GM12878 (cell line): ENCODE measurements at regions not wholly inside any gene's neighbourhood (a gene's known extent, or its start where the extent isn't known, plus 50 kb on each side); places are given as distances from the start of the nearest gene placed in this dataset.

Experiments used
- ATAC-seq: fragments of 200-7000 bp; cut with Tn5 transposase; 3 replicates; pipeline ENCODE4 v1.9.1; 2020; ENCODE audit warnings: mild to moderate bottlenecking, moderate library complexity
- BruUV-seq: library from RNA; stranded (reverse); fragments of 400-500 nt; replicated peaks from 2 replicates; lab custom pipeline; 2021; lab: Mats Ljungman, UMichigan
- CTCF ChIA-PET: fragments of 300-600 bp; sonication (Branson Sonifier 250); formaldehyde crosslinking; extraction: SDS; loops from one replicate; lab custom pipeline; 2021; ENCODE audit warnings: inconsistent platforms; lab: Yijun Ruan, JAX
- POLR2A ChIA-PET: fragments of 350-600 bp; formaldehyde crosslinking; extraction: SDS; loops from one replicate; lab custom pipeline; 2021; ENCODE audit warnings: inconsistent platforms; lab: Charles Lee
- RAD21 ChIA-PET: fragments of 300-600 bp; sonication (Branson Sonifier 250); formaldehyde crosslinking; loops from one replicate; lab custom pipeline; 2023; ENCODE audit warnings: antibody characterized with exemption; ENCODE audit not compliant: unreplicated experiment; lab: Charles Lee
- SMC1A ChIA-PET: fragments of 300-600 bp; sonication (Branson Sonifier 250); formaldehyde crosslinking; loops from one replicate; lab custom pipeline; 2023; ENCODE audit not compliant: unreplicated experiment, uncharacterized antibody; lab: Charles Lee
- DNase-seq: peaks from one replicate; pipeline ENCODE4 v3.0.0-alpha.2; 2011; ENCODE audit warnings: low read depth, low spot score
- FAIRE-seq: peaks from 3 replicates; lab custom pipeline; 2011; peaks lifted over from hg19 to GRCh38; lab: Jason Lieb, UNC
- H2AFZ ChIP-seq: 2 replicates; pipeline ENCODE4 v1.6.0; 2011; ENCODE audit warnings: low read depth, low read length, control low read depth; ENCODE audit not compliant: control insufficient read depth
- H3K27ac ChIP-seq: 2 replicates; pipeline ENCODE4 v1.5.1; 2011; ENCODE audit warnings: control low read depth; ENCODE audit not compliant: control insufficient read depth, insufficient read depth
- H3K27me3 ChIP-seq, 2 experiments: replicated peaks in 1 of 2; 2 replicates each; pipeline versions ENCODE4 v1.6.0 to v1.6.1; 2011; ENCODE audit warnings: low read length in 1 of 2; ENCODE audit not compliant: control insufficient read depth in 2 of 2, insufficient read depth in 2 of 2
- H3K36me3 ChIP-seq, 2 experiments: 2 replicates each; pipeline ENCODE4 v1.5.1; 2011; ENCODE audit warnings: low read length in 1 of 2; ENCODE audit not compliant: control insufficient read depth in 2 of 2, insufficient read depth in 2 of 2
- H3K4me1 ChIP-seq: 2 replicates; pipeline ENCODE4 v1.6.1; 2011; ENCODE audit warnings: mild to moderate bottlenecking, low read length, moderate library complexity, mixed read lengths; ENCODE audit not compliant: control insufficient read depth, insufficient read depth
- H3K4me2 ChIP-seq: 2 replicates; pipeline ENCODE4 v1.6.0; 2011; ENCODE audit warnings: control low read depth; ENCODE audit not compliant: control insufficient read depth, insufficient read depth
- H3K4me3 ChIP-seq: fragments of 200-600 bp; sonication (generic); 2 replicates; pipeline ENCODE4 v1.5.1; 2016
- H3K79me2 ChIP-seq: 2 replicates; pipeline ENCODE4 v1.6.0; 2011; ENCODE audit warnings: low read length; ENCODE audit not compliant: control insufficient read depth, insufficient read depth
- H3K9ac ChIP-seq: 2 replicates; pipeline ENCODE4 v1.8.0; 2011; ENCODE audit warnings: low read length, control low read depth, mixed read lengths; ENCODE audit not compliant: control insufficient read depth, insufficient read depth
- H3K9me3 ChIP-seq: replicated peaks from 3 replicates; pipeline ENCODE4 v1.5.1; 2011; ENCODE audit warnings: mild to moderate bottlenecking, low read length; ENCODE audit not compliant: control insufficient read depth, insufficient read depth
- H4K20me1 ChIP-seq: 2 replicates; pipeline ENCODE4 v1.6.0; 2011; ENCODE audit not compliant: control insufficient read depth, insufficient read depth
- CBX3 ChIP-seq: fragments of 200-600 bp; sonication (generic); IDR thresholded peaks from 2 replicates; pipeline ENCODE4 v1.6.1; 2016; ENCODE audit warnings: low read depth, borderline replicate concordance
- FOXM1 ChIP-seq: IDR thresholded peaks from 2 replicates; pipeline ENCODE4 v1.6.1; 2012; ENCODE audit warnings: low read depth, mild to moderate bottlenecking, inconsistent platforms, low read length, moderate library complexity
- HDAC2 ChIP-seq: fragments of 200-600 bp; sonication (generic); IDR thresholded peaks from 2 replicates; pipeline ENCODE4 v1.6.1; 2017
- HDGF ChIP-seq: fragments of 450-650 bp; IDR thresholded peaks from 2 replicates; pipeline ENCODE4 v1.6.1; 2016; ENCODE audit warnings: antibody characterized with exemption
- KAT2A ChIP-seq: conservative IDR thresholded peaks from 2 replicates; pipeline ENCODE4 v1.6.1; 2011; ENCODE audit warnings: low read depth, low read length; ENCODE audit not compliant: control insufficient read depth
- NR2C2 ChIP-seq: IDR thresholded peaks from 2 replicates; pipeline ENCODE4 v1.6.1; 2011; ENCODE audit warnings: borderline replicate concordance, low read depth; ENCODE audit not compliant: control insufficient read depth, insufficient read length
- POLR2AphosphoS2 ChIP-seq: IDR thresholded peaks from 2 replicates; pipeline ENCODE4 v1.6.1; 2011; ENCODE audit warnings: low read depth, mild to moderate bottlenecking, low read length, improper control_type of control experiment, moderate library complexity
- SP1 ChIP-seq: IDR thresholded peaks from one replicate; pipeline ENCODE4 v1.6.1; 2011; ENCODE audit warnings: low read depth, low read length
- SPI1 ChIP-seq: IDR thresholded peaks from 2 replicates; pipeline ENCODE4 v1.6.1; 2011; ENCODE audit warnings: low read depth, mild to moderate bottlenecking, low read length, moderate library complexity, borderline replicate concordance; ENCODE audit not compliant: insufficient read depth
- STAT3 ChIP-seq: IDR thresholded peaks from 2 replicates; pipeline ENCODE4 v1.6.1; 2011; ENCODE audit warnings: low read depth, low read length, improper control_type of control experiment
- ZZZ3 ChIP-seq: IDR thresholded peaks from 2 replicates; pipeline ENCODE4 v1.6.1; 2011; ENCODE audit warnings: low read depth; ENCODE audit not compliant: control insufficient read depth, insufficient read length
- WGBS: methylation state at CpG from one replicate; pipeline ENCODE4 v1.1.6; 2016; ENCODE audit warnings: low lambda C conversion rate; ENCODE audit not compliant: insufficient replicate concordance, insufficient coverage; ENCODE audit errors: missing lambda C conversion rate; 5-methylcytosine and 5-hydroxymethylcytosine counted together
- in situ Hi-C: fragments of 300-500 bp; cut with MboI; formaldehyde crosslinking; loops from 9 replicates; pipeline ENCODE4 v1.14.3; 2018; ENCODE audit warnings: mixed read lengths
- intact Hi-C: fragments of 100-400 bp; cut with micrococcal nuclease; formaldehyde crosslinking; loops from one replicate; pipeline ENCODE4 v1.14.2; 2022; ENCODE audit not compliant: unreplicated experiment
- TF ChIP-seq, protein P1 (sequence below): fragments of 450-650 bp; IDR thresholded peaks from 2 replicates; pipeline ENCODE4 v1.6.1; 2016; ENCODE audit warnings: mild to moderate bottlenecking
- TF ChIP-seq, protein P2 (sequence below): IDR thresholded peaks from 2 replicates; pipeline ENCODE4 v1.6.1; 2011; ENCODE audit warnings: mild to moderate bottlenecking, low read depth, low read length, moderate library complexity; ENCODE audit not compliant: insufficient replicate concordance
- TF ChIP-seq, protein P3 (sequence below): IDR thresholded peaks from 2 replicates; pipeline ENCODE4 v1.6.1; 2012; ENCODE audit warnings: mild to moderate bottlenecking, low read depth, low read length
- TF ChIP-seq, protein P4 (sequence below): IDR thresholded peaks from 2 replicates; pipeline ENCODE4 v1.6.1; 2012; ENCODE audit warnings: low read length, inconsistent platforms

DNA sequence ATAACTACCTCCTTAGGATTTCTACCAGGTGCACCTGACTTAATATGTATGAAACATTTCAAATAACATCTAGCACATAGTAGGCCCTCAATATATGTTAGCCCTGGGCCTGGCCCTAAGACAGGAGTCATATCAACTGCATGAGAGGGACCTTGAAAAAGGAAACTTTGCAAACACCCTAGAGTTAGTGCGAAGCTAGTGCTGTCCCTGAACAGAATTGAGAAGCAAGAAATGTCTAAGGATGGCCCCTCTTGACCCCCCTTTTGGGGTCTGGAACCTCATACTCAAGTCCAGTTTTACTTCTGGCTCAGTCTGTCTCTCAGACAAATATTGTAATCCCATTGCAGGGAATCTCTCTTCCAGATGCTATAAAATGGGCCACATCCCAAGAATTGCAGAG, 80.5 kb downstream of the CBLN1 start (continued):
- TF ChIP-seq CBX3 (no peak), HDAC2 (no peak), HDGF (no peak), FOXM1 (no peak)
- TF ChIP-seq, all 136 proteins: peak for 0

DNA sequence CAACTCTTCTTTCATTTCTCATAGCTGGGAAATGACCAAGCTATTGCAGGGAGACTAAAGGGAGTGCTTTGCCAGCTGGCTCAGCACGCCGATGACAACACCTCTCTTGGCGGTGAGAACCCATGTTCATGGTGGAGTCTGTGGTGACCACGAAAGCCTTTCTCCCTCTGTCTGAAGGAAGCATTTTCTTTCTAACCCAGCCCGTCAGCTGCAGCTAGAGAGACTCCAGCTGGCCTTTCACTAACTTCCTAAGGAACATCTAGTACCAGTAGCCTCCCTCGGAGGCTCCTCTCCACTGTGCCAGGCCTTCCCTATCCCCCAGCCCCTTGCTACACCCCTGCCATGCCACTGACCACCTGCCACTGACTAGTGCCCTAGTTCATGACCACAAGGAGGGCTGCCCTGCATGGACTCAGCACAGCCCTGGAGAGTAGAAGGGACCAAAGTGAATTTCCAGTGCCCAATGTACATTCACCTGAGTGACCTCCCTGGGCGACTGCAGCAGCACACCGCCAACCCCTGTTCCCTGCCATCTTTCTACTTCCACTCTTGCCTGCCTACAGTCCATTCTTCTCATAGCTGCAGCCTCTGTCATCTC, 81.3 kb downstream of the CBLN1 start:
- POLR2A ChIA-PET, result no interaction called here
- CTCF ChIA-PET, result no interaction called here
- Histone ChIP-seq H3K4me2 (no peak overlapping the region), H3K4me3 (no peak overlapping the region), H3K9ac (no peak overlapping the region), H3K4me1 (no peaks in the 10 kb centered on the region), H3K79me2 (no peaks in the 10 kb centered on the region), H2AFZ (no peak overlapping the region), H3K9me3 (no peaks in the 10 kb centered on the region), H3K36me3 (no peaks in the 10 kb centered on the region), H3K27ac (no peak overlapping the region), H4K20me1 (no peaks in the 10 kb centered on the region), H3K27me3 (no peaks in the 10 kb centered on the region)
- FAIRE-seq (no peak), ATAC-seq (no peak), DNase-seq (no peak)
- in situ Hi-C loops, result no loop called here
- whole genome bisulfite sequencing, result 30% methylated on average over 8 of the region's 8 CpGs
- intact Hi-C loops, result no loop called here
- RAD21 ChIA-PET, result no interaction called here
- SMC1A ChIA-PET, result no interaction called here
- no TSS peak for BruUV-seq
- TF ChIP-seq, protein P1, sequence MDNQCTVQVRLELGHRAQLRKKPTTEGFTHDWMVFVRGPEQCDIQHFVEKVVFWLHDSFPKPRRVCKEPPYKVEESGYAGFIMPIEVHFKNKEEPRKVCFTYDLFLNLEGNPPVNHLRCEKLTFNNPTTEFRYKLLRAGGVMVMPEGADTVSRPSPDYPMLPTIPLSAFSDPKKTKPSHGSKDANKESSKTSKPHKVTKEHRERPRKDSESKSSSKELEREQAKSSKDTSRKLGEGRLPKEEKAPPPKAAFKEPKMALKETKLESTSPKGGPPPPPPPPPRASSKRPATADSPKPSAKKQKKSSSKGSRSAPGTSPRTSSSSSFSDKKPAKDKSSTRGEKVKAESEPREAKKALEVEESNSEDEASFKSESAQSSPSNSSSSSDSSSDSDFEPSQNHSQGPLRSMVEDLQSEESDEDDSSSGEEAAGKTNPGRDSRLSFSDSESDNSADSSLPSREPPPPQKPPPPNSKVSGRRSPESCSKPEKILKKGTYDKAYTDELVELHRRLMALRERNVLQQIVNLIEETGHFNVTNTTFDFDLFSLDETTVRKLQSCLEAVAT, result no peak
- no peak for TF ChIP-seq NR2C2
- TF ChIP-seq STAT3, result no peak
- no peak for TF ChIP-seq POLR2AphosphoS2
- TF ChIP-seq, protein P2, sequence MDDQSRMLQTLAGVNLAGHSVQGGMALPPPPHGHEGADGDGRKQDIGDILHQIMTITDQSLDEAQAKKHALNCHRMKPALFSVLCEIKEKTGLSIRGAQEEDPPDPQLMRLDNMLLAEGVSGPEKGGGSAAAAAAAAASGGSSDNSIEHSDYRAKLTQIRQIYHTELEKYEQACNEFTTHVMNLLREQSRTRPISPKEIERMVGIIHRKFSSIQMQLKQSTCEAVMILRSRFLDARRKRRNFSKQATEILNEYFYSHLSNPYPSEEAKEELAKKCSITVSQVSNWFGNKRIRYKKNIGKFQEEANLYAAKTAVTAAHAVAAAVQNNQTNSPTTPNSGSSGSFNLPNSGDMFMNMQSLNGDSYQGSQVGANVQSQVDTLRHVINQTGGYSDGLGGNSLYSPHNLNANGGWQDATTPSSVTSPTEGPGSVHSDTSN, result no peak
- TF ChIP-seq, protein P3, sequence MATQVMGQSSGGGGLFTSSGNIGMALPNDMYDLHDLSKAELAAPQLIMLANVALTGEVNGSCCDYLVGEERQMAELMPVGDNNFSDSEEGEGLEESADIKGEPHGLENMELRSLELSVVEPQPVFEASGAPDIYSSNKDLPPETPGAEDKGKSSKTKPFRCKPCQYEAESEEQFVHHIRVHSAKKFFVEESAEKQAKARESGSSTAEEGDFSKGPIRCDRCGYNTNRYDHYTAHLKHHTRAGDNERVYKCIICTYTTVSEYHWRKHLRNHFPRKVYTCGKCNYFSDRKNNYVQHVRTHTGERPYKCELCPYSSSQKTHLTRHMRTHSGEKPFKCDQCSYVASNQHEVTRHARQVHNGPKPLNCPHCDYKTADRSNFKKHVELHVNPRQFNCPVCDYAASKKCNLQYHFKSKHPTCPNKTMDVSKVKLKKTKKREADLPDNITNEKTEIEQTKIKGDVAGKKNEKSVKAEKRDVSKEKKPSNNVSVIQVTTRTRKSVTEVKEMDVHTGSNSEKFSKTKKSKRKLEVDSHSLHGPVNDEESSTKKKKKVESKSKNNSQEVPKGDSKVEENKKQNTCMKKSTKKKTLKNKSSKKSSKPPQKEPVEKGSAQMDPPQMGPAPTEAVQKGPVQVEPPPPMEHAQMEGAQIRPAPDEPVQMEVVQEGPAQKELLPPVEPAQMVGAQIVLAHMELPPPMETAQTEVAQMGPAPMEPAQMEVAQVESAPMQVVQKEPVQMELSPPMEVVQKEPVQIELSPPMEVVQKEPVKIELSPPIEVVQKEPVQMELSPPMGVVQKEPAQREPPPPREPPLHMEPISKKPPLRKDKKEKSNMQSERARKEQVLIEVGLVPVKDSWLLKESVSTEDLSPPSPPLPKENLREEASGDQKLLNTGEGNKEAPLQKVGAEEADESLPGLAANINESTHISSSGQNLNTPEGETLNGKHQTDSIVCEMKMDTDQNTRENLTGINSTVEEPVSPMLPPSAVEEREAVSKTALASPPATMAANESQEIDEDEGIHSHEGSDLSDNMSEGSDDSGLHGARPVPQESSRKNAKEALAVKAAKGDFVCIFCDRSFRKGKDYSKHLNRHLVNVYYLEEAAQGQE, result no peak
- no peak for TF ChIP-seq SP1
- TF ChIP-seq KAT2A, result no peak
- no peak for TF ChIP-seq ZZZ3
- TF ChIP-seq SPI1, result no peak
- TF ChIP-seq CBX3, result no peak
- TF ChIP-seq, protein P4, sequence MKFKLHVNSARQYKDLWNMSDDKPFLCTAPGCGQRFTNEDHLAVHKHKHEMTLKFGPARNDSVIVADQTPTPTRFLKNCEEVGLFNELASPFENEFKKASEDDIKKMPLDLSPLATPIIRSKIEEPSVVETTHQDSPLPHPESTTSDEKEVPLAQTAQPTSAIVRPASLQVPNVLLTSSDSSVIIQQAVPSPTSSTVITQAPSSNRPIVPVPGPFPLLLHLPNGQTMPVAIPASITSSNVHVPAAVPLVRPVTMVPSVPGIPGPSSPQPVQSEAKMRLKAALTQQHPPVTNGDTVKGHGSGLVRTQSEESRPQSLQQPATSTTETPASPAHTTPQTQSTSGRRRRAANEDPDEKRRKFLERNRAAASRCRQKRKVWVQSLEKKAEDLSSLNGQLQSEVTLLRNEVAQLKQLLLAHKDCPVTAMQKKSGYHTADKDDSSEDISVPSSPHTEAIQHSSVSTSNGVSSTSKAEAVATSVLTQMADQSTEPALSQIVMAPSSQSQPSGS, result no peak
